ENCODE measurements at regions not wholly inside any gene's neighbourhood (a gene's known extent, or its start where the extent isn't known, plus 50 kb on each side); places are given as distances from the start of the nearest gene placed in this dataset.

DNA sequence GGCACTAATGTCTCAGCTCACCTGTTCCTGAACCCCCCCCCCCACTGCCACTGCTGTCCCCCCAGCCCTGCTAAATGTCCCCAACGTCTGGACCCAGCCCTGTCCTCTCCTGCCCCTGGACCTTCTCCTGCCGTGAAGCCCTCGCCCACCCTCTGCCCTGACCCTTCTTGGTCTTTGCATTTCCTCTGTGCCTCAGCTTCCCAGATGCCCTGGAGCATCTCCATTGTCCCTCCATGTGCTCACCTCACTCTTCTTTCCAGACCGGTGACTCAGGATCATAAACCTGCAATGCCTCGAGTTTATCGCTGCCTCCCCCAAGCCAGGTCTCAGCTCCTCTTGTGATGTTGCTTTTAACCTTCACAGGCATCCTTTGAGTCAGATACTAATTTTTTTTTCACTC, 416.4 kb downstream of the BRD1 start:
- no peaks in the 10 kb centered on the region for H3K4me1 ChIP-seq (ENCODE audit: control insufficient read depth, insufficient read depth, low read length)
- H3K36me3 ChIP-seq (ENCODE audit: control insufficient read depth, insufficient read depth, low read length): no peaks in the 10 kb centered on the region
- no peak for ATAC-seq
- Mint-ChIP-seq H3K4me1 (no peaks in the 10 kb centered on the region), H3K27ac (no peak overlapping the region), H3K9me3 (peaks cover 0 to 2% of the 10 kb centered on the region in 2 donors), H3K4me3 (no peak overlapping the region), H3K36me3 (no peaks in the 10 kb centered on the region), H3K27me3 (ENCODE audit: low read depth in 2 of 2) (peaks cover 6 to 15% of the 10 kb centered on the region in 2 donors)
- no peak overlapping the region for H3K27ac ChIP-seq (ENCODE audit: low read length)
- peaks cover 3% of the 10 kb centered on the region for H3K9me3 ChIP-seq (ENCODE audit: control insufficient read depth, insufficient read depth, low read length)
- 84% methylated on average over 6 of the region's 6 CpGs for WGBS (ENCODE audit: insufficient coverage)
- TF ChIP-seq, protein P1, sequence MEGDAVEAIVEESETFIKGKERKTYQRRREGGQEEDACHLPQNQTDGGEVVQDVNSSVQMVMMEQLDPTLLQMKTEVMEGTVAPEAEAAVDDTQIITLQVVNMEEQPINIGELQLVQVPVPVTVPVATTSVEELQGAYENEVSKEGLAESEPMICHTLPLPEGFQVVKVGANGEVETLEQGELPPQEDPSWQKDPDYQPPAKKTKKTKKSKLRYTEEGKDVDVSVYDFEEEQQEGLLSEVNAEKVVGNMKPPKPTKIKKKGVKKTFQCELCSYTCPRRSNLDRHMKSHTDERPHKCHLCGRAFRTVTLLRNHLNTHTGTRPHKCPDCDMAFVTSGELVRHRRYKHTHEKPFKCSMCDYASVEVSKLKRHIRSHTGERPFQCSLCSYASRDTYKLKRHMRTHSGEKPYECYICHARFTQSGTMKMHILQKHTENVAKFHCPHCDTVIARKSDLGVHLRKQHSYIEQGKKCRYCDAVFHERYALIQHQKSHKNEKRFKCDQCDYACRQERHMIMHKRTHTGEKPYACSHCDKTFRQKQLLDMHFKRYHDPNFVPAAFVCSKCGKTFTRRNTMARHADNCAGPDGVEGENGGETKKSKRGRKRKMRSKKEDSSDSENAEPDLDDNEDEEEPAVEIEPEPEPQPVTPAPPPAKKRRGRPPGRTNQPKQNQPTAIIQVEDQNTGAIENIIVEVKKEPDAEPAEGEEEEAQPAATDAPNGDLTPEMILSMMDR (IDR thresholded peaks at IDR 0.05): no peak
- no peak for DNase-seq
- H3K4me3 ChIP-seq (ENCODE audit: low read length): no peak overlapping the region
- intact Hi-C loops (cut with micrococcal nuclease): no loop called here
- H3K27me3 ChIP-seq (ENCODE audit: control insufficient read depth, insufficient read depth, low read length): no peaks in the 10 kb centered on the region

DNA sequence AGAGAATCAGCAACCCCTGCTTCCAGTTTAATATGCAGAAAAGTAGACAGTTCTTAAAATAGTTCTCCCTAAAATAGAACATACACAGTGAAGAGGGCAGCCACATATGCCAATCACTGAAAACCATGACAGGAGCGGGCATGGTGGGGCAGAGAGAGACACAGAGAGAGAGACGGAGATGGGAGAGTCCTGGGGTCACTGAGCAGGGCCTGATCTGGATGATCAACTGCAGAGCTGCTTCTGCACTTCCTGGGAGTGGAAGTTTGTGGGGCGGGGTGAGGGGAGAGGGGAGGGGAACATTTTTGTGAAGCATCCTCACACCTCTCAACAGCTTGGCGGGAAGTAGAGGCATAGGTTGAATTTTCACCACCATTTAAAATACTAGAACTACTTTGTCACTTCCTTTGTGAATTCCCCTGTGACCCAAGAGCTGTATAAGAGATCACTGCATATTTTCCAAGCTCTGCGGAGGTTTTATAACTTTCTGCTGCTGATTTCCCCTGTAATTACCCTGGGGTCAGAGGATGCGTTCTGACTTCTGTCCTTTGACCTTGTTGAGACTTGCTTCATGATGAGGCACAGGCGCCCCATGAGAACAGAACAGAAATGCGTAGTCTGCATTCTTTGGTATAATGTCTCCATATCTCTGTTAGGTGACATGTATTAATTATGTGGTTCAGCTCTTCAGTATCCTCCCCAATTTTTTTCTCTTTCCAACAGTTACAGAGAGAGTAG, 419.4 kb downstream of the BRD1 start:
- H3K27ac Mint-ChIP-seq: no peak overlapping the region
- intact Hi-C loops (cut with micrococcal nuclease): no loop called here

DNA sequence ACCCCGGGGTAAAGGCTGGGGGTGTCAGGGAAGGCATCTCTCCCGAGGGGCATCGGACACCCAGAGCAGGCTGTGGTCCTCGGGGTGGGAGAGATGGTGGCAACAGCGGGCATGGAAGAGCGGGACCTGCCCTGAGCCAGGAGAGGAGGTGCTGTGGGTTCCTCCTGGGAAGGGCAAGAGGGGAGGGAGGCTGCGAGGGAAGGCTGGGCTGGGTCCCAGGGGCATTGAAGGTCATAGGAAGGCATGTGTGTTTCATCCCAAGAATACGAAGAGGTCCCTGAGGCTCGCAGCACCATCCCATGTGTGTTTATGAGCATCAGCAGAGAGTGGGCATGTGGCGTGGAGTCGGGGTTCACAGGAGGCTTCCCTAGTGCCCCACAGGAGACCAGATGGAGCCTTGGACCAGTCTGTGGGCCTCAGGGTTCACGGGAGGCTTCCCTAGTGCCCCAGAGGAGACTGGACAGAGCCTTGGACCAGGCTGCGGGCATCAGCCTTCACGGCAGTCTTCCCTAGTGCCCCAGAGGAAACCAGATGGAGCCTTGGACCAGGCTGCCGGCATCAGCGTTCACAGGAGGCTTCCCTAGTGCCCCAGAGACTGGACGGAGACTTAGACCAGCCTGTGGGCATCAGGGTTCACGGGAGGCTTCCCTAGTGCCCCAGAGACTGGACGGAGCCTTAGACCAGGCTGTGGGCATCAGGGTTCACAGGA, 420.6 kb downstream of the BRD1 start:
- Mint-ChIP-seq H3K27me3 (ENCODE audit: low read depth in 2 of 2) (peaks cover 16 to 24% of the 10 kb centered on the region in 2 donors), H3K4me1 (no peaks in the 10 kb centered on the region), H3K4me3 (no peak overlapping the region), H3K36me3 (no peaks in the 10 kb centered on the region), H3K27ac (no peak overlapping the region), H3K9me3 (peaks cover 0 to 2% of the 10 kb centered on the region in 2 donors)
- 82% methylated on average over 19 of the region's 19 CpGs for WGBS (ENCODE audit: insufficient coverage)
- ATAC-seq (no peak), DNase-seq (no peak)
- Histone ChIP-seq H3K36me3 (ENCODE audit: control insufficient read depth, insufficient read depth, low read length) (no peaks in the 10 kb centered on the region), H3K27ac (ENCODE audit: low read length) (no peak overlapping the region), H3K4me3 (ENCODE audit: low read length) (no peak overlapping the region), H3K9me3 (ENCODE audit: control insufficient read depth, insufficient read depth, low read length) (peaks cover 3% of the 10 kb centered on the region), H3K4me1 (ENCODE audit: control insufficient read depth, insufficient read depth, low read length) (no peaks in the 10 kb centered on the region), H3K27me3 (ENCODE audit: control insufficient read depth, insufficient read depth, low read length) (no peaks in the 10 kb centered on the region)
- TF ChIP-seq, protein P1 (IDR thresholded peaks at IDR 0.05): no peak
- intact Hi-C loops (cut with micrococcal nuclease): no loop called here

More for the DNA sequence above, 419.4 kb downstream of the BRD1 start:
- Histone ChIP-seq H3K4me3 (ENCODE audit: low read length) (no peak overlapping the region), H3K9me3 (ENCODE audit: control insufficient read depth, insufficient read depth, low read length) (peaks cover 3% of the 10 kb centered on the region), H3K27me3 (ENCODE audit: control insufficient read depth, insufficient read depth, low read length) (no peaks in the 10 kb centered on the region), H3K4me1 (ENCODE audit: control insufficient read depth, insufficient read depth, low read length) (no peaks in the 10 kb centered on the region), H3K36me3 (ENCODE audit: control insufficient read depth, insufficient read depth, low read length) (no peaks in the 10 kb centered on the region), H3K27ac (ENCODE audit: low read length) (no peak overlapping the region)
- 70% methylated on average over 6 of the region's 8 CpGs for WGBS (ENCODE audit: insufficient coverage)
- Mint-ChIP-seq H3K36me3 (no peaks in the 10 kb centered on the region), H3K4me3 (no peak overlapping the region), H3K27me3 (ENCODE audit: low read depth in 2 of 2) (peaks cover 15 to 24% of the 10 kb centered on the region in 2 donors), H3K9me3 (peaks cover 0 to 2% of the 10 kb centered on the region in 2 donors), H3K4me1 (no peaks in the 10 kb centered on the region)
- DNase-seq (no peak), ATAC-seq (no peak)
- TF ChIP-seq, protein P1 (IDR thresholded peaks at IDR 0.05): no peak
